ENCODE measurements at regions not wholly inside any gene's neighbourhood (a gene's known extent, or its start where the extent isn't known, plus 50 kb on each side); places are given as distances from the start of the nearest gene placed in this dataset.

DNA sequence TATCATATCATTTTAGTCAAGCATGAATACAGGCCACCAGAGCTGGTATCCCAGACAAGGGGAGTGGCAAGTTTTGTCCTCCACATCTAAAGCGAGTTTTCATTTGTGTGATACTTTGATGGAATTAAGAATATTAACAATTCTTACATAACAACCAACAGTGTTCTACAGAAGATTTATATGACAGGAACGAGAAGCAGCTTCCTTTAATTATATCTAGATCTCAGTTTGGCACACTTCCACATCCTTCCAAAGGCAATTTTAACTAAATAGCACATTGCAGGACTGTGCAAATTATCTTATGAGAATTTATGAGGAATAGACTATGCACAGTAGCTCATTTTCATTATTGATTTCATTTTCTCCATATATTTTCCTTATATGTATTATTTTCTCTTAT, 121.2 kb upstream of the GUCY1A1 start:
- no peak for TF ChIP-seq POLR2A (IDR thresholded peaks at IDR 0.05; ENCODE audit: low read depth, low read length)
- no peak for TF ChIP-seq POLR2AphosphoS5 (IDR thresholded peaks at IDR 0.05; ENCODE audit: low read depth, low read length)
- TF ChIP-seq TAF1 (IDR thresholded peaks at IDR 0.05; ENCODE audit: low read depth, low read length), result no peak
- TF ChIP-seq PAX5 (IDR thresholded peaks at IDR 0.05; ENCODE audit: insufficient read depth, low read length, severe bottlenecking), result no peak
- no peak for TF ChIP-seq POU2F2 (IDR thresholded peaks at IDR 0.05; ENCODE audit: low read depth, low read length)
- no peak for TF ChIP-seq SPI1 (IDR thresholded peaks at IDR 0.05; ENCODE audit: low read depth, low read length)
